HepG2 (cell line): ENCODE measurements at regions not wholly inside any gene's neighbourhood (a gene's known extent, or its start where the extent isn't known, plus 50 kb on each side); places are given as distances from the start of the nearest gene placed in this dataset.

Source experiments
- ATAC-seq: fragments of 200-7000 bp; cut with Tn5 transposase; 3 replicates; pipeline ENCODE4 v1.9.1; 2020; ENCODE audit warnings: mild to moderate bottlenecking, moderate library complexity
- BruUV-seq: library from RNA; stranded (reverse); fragments of 400-500 nt; replicated peaks from 2 replicates; lab custom pipeline; 2021; lab: Mats Ljungman, UMichigan
- CTCF ChIA-PET: fragments of 300-600 bp; formaldehyde crosslinking; extraction: SDS; loops from one replicate; lab custom pipeline; 2021; ENCODE audit warnings: low total read pairs, inconsistent platforms, low intra/inter-chr PET ratio; lab: Yijun Ruan, JAX
- POLR2A ChIA-PET: fragments of 350-600 bp; sonication (Branson Sonifier 250); formaldehyde crosslinking; loops from one replicate; lab custom pipeline; 2020; ENCODE audit warnings: antibody characterized with exemption, inconsistent platforms; lab: Yijun Ruan, JAX
- DNase-seq: peaks from one replicate; pipeline ENCODE4 v3.0.0-alpha.2; 2015; ENCODE audit warnings: low spot score
- FAIRE-seq: peaks from 3 replicates; lab custom pipeline; 2011; peaks lifted over from hg19 to GRCh38; lab: Jason Lieb, UNC
- H2AFZ ChIP-seq: one replicate; pipeline ENCODE4 v1.6.1; 2011; ENCODE audit warnings: low read length, inconsistent platforms
- H3K27ac ChIP-seq: fragments of 300-600 bp; 3 replicates; pipeline ENCODE4 v1.8.0; 2011; ENCODE audit warnings: mixed run types, mild to moderate bottlenecking, mixed read lengths, low read length, inconsistent platforms; ENCODE audit not compliant: insufficient read depth; ENCODE audit errors: extremely low read length
- H3K27me3 ChIP-seq, 2 experiments: fragments of 200-600 bp in 1 of 2; 2 replicates in 1 of 2; 3 replicates in 1 of 2; pipeline versions ENCODE4 v1.6.0 to v1.8.0; 2011; ENCODE audit warnings: low read length in 2 of 2, mild to moderate bottlenecking in 2 of 2, moderate library complexity in 2 of 2, inconsistent platforms in 1 of 2; ENCODE audit not compliant: insufficient read depth in 2 of 2, control insufficient read depth in 1 of 2
- H3K36me3 ChIP-seq, 2 experiments: fragments of 200-600 bp in 1 of 2; replicated peaks in 1 of 2; 2 replicates in 1 of 2; 3 replicates in 1 of 2; pipeline versions ENCODE4 v1.5.1 to v1.8.0; 2011; ENCODE audit warnings: low read length in 2 of 2, inconsistent platforms in 1 of 2; ENCODE audit not compliant: insufficient read depth in 2 of 2, control insufficient read depth in 1 of 2
- H3K4me1 ChIP-seq: 2 replicates; pipeline ENCODE4 v1.5.1; 2012; ENCODE audit warnings: low read length, inconsistent platforms; ENCODE audit not compliant: insufficient read depth
- H3K4me2 ChIP-seq: 2 replicates; pipeline ENCODE4 v1.6.0; 2011; ENCODE audit warnings: low read depth, low read length, inconsistent platforms
- H3K4me3 ChIP-seq, 3 experiments: fragments of 200-600 bp in 1 of 3; sonication (generic), shearing (Covaris generic) in 1 of 3; replicated peaks in 1 of 3; 2 replicates each; pipeline ENCODE4 v1.5.1; 2011 to 2016; ENCODE audit warnings: low read length in 3 of 3, inconsistent platforms in 2 of 3, low read depth in 2 of 3, mild to moderate bottlenecking in 2 of 3, control low read depth in 1 of 3, mixed read lengths in 1 of 3; ENCODE audit not compliant: insufficient read depth in 1 of 3
- H3K79me2 ChIP-seq: one replicate; pipeline ENCODE4 v1.6.1; 2011; ENCODE audit warnings: low read length, inconsistent platforms; ENCODE audit not compliant: insufficient read depth
- H3K9ac ChIP-seq: 2 replicates; pipeline ENCODE4 v1.6.0; 2011; ENCODE audit warnings: mild to moderate bottlenecking, low read depth, low read length, inconsistent platforms; ENCODE audit not compliant: insufficient read depth
- H3K9me3 ChIP-seq: 2 replicates; pipeline ENCODE4 v1.5.1; 2012; ENCODE audit warnings: mild to moderate bottlenecking, low read length
- H4K20me1 ChIP-seq: 2 replicates; pipeline ENCODE4 v1.6.0; 2011; ENCODE audit warnings: inconsistent platforms, mild to moderate bottlenecking, low read length, moderate library complexity; ENCODE audit not compliant: insufficient read depth
- CHD2 ChIP-seq: IDR thresholded peaks from 2 replicates; pipeline ENCODE4 v1.6.1; 2011; ENCODE audit warnings: low read depth, low read length, improper control_type of control experiment
- FOXA1 ChIP-seq, 2 experiments: fragments of 450-650 bp in 1 of 2; sonication (generic) in 1 of 2; formaldehyde crosslinking in 1 of 2; IDR thresholded peaks; 2 replicates each; pipeline versions ENCODE4 v1.4.0 to v1.6.1; 2016 to 2020; ENCODE audit warnings: missing genetic modification reagents in 1 of 2
- HNRNPLL ChIP-seq: fragments of 200-400 bp; formaldehyde crosslinking; IDR thresholded peaks from 2 replicates; pipeline ENCODE4 v1.6.1; 2017; ENCODE audit warnings: mild to moderate bottlenecking, low read depth, low read length; ENCODE audit not compliant: poor library complexity, severe bottlenecking
- ISL2 ChIP-seq: sonication (generic); formaldehyde crosslinking; IDR thresholded peaks from 2 replicates; pipeline ENCODE4 v1.5.0; 2020; ENCODE audit warnings: missing genetic modification reagents
- NFRKB ChIP-seq: fragments of 450-650 bp; IDR thresholded peaks from 2 replicates; pipeline ENCODE4 v1.6.1; 2017
- RBFOX2 ChIP-seq: fragments of 200-400 bp; formaldehyde crosslinking; IDR thresholded peaks from 2 replicates; pipeline ENCODE4 v1.6.1; 2017; ENCODE audit warnings: low read depth, mild to moderate bottlenecking, low read length
- RFXAP ChIP-seq: sonication (generic); formaldehyde crosslinking; IDR thresholded peaks from 2 replicates; pipeline ENCODE4 v1.4.0; 2020; ENCODE audit warnings: missing genetic modification reagents, borderline replicate concordance
- SNAI1 ChIP-seq: sonication (generic); formaldehyde crosslinking; IDR thresholded peaks from 2 replicates; pipeline ENCODE4 v1.5.0; 2020; ENCODE audit warnings: mild to moderate bottlenecking, missing genetic modification reagents, borderline replicate concordance
- SOX5 ChIP-seq: IDR thresholded peaks from 2 replicates; pipeline ENCODE4 v1.6.1; 2016; ENCODE audit warnings: borderline replicate concordance
- TOE1 ChIP-seq: sonication (generic); formaldehyde crosslinking; IDR thresholded peaks from 2 replicates; pipeline ENCODE4 v1.4.0; 2020; ENCODE audit warnings: mild to moderate bottlenecking, missing genetic modification reagents
- ZBTB7A ChIP-seq: sonication (generic); formaldehyde crosslinking; IDR thresholded peaks from 2 replicates; pipeline ENCODE4 v1.8.0; 2022; ENCODE audit warnings: mild to moderate bottlenecking, missing genetic modification reagents
- ZNF3 ChIP-seq: IDR thresholded peaks from 2 replicates; pipeline ENCODE4 v1.7.0; 2017; ENCODE audit warnings: inconsistent platforms
- ZNF460 ChIP-seq: sonication (generic); formaldehyde crosslinking; IDR thresholded peaks from 2 replicates; pipeline ENCODE4 v1.5.1; 2020; ENCODE audit warnings: missing genetic modification reagents, mild to moderate bottlenecking, borderline replicate concordance
- WGBS: methylation state at CpG from one replicate; pipeline ENCODE4 v1.1.6; 2017; ENCODE audit warnings: low lambda C conversion rate; 5-methylcytosine and 5-hydroxymethylcytosine counted together
- in situ Hi-C: cut with HindIII; loops from 2 replicates; pipeline ENCODE4 v1.10.0; 2017; ENCODE audit warnings: low pct_unique_long_range_greater_than_20kb; ENCODE audit not compliant: extremely low pct_ligation_motif_present
- intact Hi-C: fragments of 100-400 bp; cut with micrococcal nuclease; formaldehyde crosslinking; loops from one replicate; pipeline ENCODE4 v1.10.0; 2022; ENCODE audit not compliant: unreplicated experiment
- TF ChIP-seq, protein P1 (sequence below): sonication (generic); formaldehyde crosslinking; IDR thresholded peaks from 2 replicates; pipeline ENCODE4 v1.9.0; 2021; ENCODE audit warnings: missing genetic modification reagents, mild to moderate bottlenecking, borderline replicate concordance
- TF ChIP-seq, protein P2 (sequence below): sonication (generic); formaldehyde crosslinking; IDR thresholded peaks from 2 replicates; pipeline ENCODE4 v1.4.0; 2020; ENCODE audit warnings: missing genetic modification reagents

DNA sequence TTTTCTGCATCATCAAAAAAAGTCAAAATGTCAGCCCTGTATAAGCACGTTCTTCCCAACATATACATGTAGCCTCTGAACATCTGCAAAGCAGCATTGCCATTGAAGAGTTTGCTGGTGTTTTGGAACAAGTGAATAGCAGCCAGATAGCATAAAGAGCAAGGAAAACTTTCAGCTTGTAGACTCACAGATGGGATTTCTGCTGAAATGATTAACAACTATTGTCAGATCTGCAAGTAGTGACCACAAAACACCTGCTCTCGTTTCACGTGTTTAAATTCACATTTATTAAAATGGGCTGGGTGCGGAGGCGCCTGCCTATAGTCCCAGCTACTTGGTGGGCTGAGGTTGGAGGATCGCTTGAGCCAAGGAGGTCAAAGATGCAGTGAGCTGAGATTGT is 123.7 kb downstream of the SPRY1 start:
- intact Hi-C loops: no loop called here
- 98% methylated on average over 6 of the region's 6 CpGs for WGBS
- no TSS peak for BruUV-seq
- Histone ChIP-seq H3K4me1 (peaks cover 12% of the 10 kb centered on the region), H3K79me2 (no peaks in the 10 kb centered on the region), H3K9ac (no peak overlapping the region), H3K9me3 (no peaks in the 10 kb centered on the region), H3K27ac (no peak overlapping the region), H3K4me2 (no peak overlapping the region), H3K27me3 (no peaks in the 10 kb centered on the region), H3K36me3 (no peaks in the 10 kb centered on the region), H4K20me1 (no peaks in the 10 kb centered on the region), H3K4me3 (no peak overlapping the region), H2AFZ (no peak overlapping the region)
- CTCF ChIA-PET: no interaction called here
- no peak for DNase-seq
- POLR2A ChIA-PET: no interaction called here
- no peak for TF ChIP-seq SNAI1 (CRISPR knock-in tag)
- TF ChIP-seq, protein P1, sequence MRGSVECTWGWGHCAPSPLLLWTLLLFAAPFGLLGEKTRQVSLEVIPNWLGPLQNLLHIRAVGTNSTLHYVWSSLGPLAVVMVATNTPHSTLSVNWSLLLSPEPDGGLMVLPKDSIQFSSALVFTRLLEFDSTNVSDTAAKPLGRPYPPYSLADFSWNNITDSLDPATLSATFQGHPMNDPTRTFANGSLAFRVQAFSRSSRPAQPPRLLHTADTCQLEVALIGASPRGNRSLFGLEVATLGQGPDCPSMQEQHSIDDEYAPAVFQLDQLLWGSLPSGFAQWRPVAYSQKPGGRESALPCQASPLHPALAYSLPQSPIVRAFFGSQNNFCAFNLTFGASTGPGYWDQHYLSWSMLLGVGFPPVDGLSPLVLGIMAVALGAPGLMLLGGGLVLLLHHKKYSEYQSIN (CRISPR knock-in tag): no peak
- TF ChIP-seq RBFOX2: no peak
- TF ChIP-seq ZBTB7A (CRISPR knock-in tag): no peak
- TF ChIP-seq ZNF460 (CRISPR knock-in tag): no peak
- TF ChIP-seq TOE1 (CRISPR knock-in tag): no peak
- TF ChIP-seq ISL2 (CRISPR knock-in tag): no peak
- TF ChIP-seq RFXAP (CRISPR knock-in tag): no peak
- no peak for TF ChIP-seq NFRKB
- no peak for ATAC-seq
- FAIRE-seq: no peak
- in situ Hi-C loops: no loop called here

DNA sequence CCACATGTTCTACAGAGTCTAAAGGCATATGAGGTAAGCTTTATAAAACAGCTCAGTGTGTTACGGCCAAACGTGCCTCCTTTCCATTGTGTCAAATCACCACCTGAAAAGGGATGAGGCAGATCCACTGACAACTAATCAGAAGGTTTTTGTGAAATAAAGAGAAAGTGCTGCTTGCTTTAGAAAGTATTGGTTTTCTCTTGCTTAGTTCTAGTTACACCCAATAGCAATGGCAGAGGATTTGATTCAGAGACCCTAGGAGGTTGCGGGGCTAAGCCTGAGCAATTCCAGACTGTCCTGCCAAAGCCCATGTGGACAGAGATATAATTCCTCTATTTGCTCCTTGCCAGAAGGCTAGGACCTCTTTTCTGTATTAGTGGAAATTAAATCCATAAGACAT is 125.5 kb downstream of the SPRY1 start:
- Histone ChIP-seq H3K4me2 (no peak overlapping the region), H3K4me3 (no peak overlapping the region), H3K9ac (no peak overlapping the region), H3K79me2 (no peaks in the 10 kb centered on the region), H3K27me3 (no peaks in the 10 kb centered on the region), H4K20me1 (no peaks in the 10 kb centered on the region), H3K4me1 (peaks cover 18% of the 10 kb centered on the region), H3K36me3 (no peaks in the 10 kb centered on the region), H2AFZ (no peak overlapping the region), H3K9me3 (no peaks in the 10 kb centered on the region), H3K27ac (no peak overlapping the region)
- in situ Hi-C loops (no loop called here), intact Hi-C loops (no loop called here)
- FAIRE-seq (no peak), DNase-seq (no peak), ATAC-seq (no peak)
- 89% methylated on average over 3 of the region's 3 CpGs for WGBS
- no TSS peak for BruUV-seq
- POLR2A ChIA-PET: no interaction called here
- CTCF ChIA-PET: no interaction called here
- no peak for TF ChIP-seq FOXA1 (IDR thresholded peaks at IDR 0.05)
- TF ChIP-seq FOXA1 (CRISPR knock-in tag; IDR thresholded peaks at IDR 0.05): no peak
- TF ChIP-seq HNRNPLL: no peak
- TF ChIP-seq CHD2: no peak
- TF ChIP-seq, protein P2, sequence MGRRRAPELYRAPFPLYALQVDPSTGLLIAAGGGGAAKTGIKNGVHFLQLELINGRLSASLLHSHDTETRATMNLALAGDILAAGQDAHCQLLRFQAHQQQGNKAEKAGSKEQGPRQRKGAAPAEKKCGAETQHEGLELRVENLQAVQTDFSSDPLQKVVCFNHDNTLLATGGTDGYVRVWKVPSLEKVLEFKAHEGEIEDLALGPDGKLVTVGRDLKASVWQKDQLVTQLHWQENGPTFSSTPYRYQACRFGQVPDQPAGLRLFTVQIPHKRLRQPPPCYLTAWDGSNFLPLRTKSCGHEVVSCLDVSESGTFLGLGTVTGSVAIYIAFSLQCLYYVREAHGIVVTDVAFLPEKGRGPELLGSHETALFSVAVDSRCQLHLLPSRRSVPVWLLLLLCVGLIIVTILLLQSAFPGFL (CRISPR knock-in tag): no peak
- TF ChIP-seq SOX5 (CRISPR knock-in tag): no peak
- TF ChIP-seq ZNF3 (CRISPR knock-in tag): no peak
